K562 (cell line): ENCODE measurements at regions not wholly inside any gene's neighbourhood (a gene's known extent, or its start where the extent isn't known, plus 50 kb on each side); places are given as distances from the start of the nearest gene placed in this dataset.

Experiments used
- ATAC-seq: fragments of 200-7000 bp; cut with Tn5 transposase; 3 replicates; pipeline ENCODE4 v1.9.1; 2020; ENCODE audit warnings: moderate library complexity
- BruUV-seq: library from RNA; stranded (reverse); fragments of 400-500 nt; replicated peaks from 2 replicates; lab custom pipeline; 2021; lab: Mats Ljungman, UMichigan
- CTCF ChIA-PET: fragments of 300-600 bp; formaldehyde crosslinking; extraction: SDS; loops from one replicate; lab custom pipeline; 2021; ENCODE audit warnings: low intra/inter-chr PET ratio; lab: Yijun Ruan, JAX
- POLR2A ChIA-PET: fragments of 300-600, 350-650 bp; sonication (Branson Sonifier 250); formaldehyde crosslinking; extraction: SDS; loops from one replicate; lab custom pipeline; 2021; ENCODE audit warnings: antibody characterized with exemption, inconsistent platforms; lab: Yijun Ruan, JAX
- DNase-seq, 4 experiments: peaks; one replicate each; pipeline versions ENCODE4 v3.0.0 to v3.0.0-alpha.2; 2011 to 2018; ENCODE audit warnings: low spot score in 3 of 4, mixed read lengths in 3 of 4; ENCODE audit errors: extremely low read depth in 1 of 4
- FAIRE-seq: peaks from 2 replicates; lab custom pipeline; 2011; peaks lifted over from hg19 to GRCh38; lab: Jason Lieb, UNC
- H2AFZ ChIP-seq: 2 replicates; pipeline ENCODE4 v1.6.0; 2011; ENCODE audit warnings: low read depth, low read length, control low read depth, inconsistent platforms
- H3K27ac ChIP-seq: fragments of 200-600 bp; 3 replicates; pipeline ENCODE4 v1.8.0; 2011; ENCODE audit warnings: low read depth, mild to moderate bottlenecking, control low read depth, inconsistent platforms, low read length, moderate library complexity, mixed read lengths; ENCODE audit errors: extremely low read depth
- H3K27me3 ChIP-seq, 2 experiments: fragments of 300-600 bp in 1 of 2; 2 replicates in 1 of 2; 3 replicates in 1 of 2; pipeline versions ENCODE4 v1.6.0 to v1.8.0; 2011; ENCODE audit warnings: inconsistent platforms in 2 of 2, low read length in 2 of 2, mild to moderate bottlenecking in 1 of 2, mixed read lengths in 1 of 2, moderate library complexity in 1 of 2; ENCODE audit not compliant: control insufficient read depth in 2 of 2, insufficient read depth in 2 of 2
- H3K36me3 ChIP-seq: fragments of 300-600 bp; 3 replicates; pipeline ENCODE4 v1.8.0; 2011; ENCODE audit warnings: mild to moderate bottlenecking, low read length, inconsistent platforms; ENCODE audit not compliant: control insufficient read depth, insufficient read depth
- H3K4me1 ChIP-seq, 2 experiments: fragments of 200-600 bp in 1 of 2; replicated peaks in 1 of 2; 2 replicates in 1 of 2; 3 replicates in 1 of 2; pipeline versions ENCODE4 v1.5.1 to v1.8.0; 2011; ENCODE audit warnings: inconsistent platforms in 2 of 2, low read length in 2 of 2, mild to moderate bottlenecking in 1 of 2, mixed read lengths in 1 of 2, moderate library complexity in 1 of 2; ENCODE audit not compliant: control insufficient read depth in 2 of 2, insufficient read depth in 2 of 2
- H3K4me2 ChIP-seq: 2 replicates; pipeline ENCODE4 v1.6.1; 2011; ENCODE audit warnings: low read length, control low read depth, inconsistent platforms, mixed read lengths; ENCODE audit not compliant: insufficient read depth
- H3K4me3 ChIP-seq: fragments of 200-600 bp; sonication (generic), shearing (Covaris generic); 2 replicates; pipeline ENCODE4 v1.5.1; 2016; ENCODE audit warnings: control low read depth, inconsistent platforms
- H3K79me2 ChIP-seq: fragments of 200-600 bp; 3 replicates; pipeline ENCODE4 v1.8.0; 2011; ENCODE audit warnings: low read length, inconsistent platforms; ENCODE audit not compliant: control insufficient read depth, insufficient read depth
- H3K9ac ChIP-seq, 2 experiments: 2 replicates each; pipeline versions ENCODE4 v1.6.0 to v1.6.1; 2011; ENCODE audit warnings: low read depth in 2 of 2, low read length in 2 of 2, control low read depth in 1 of 2, inconsistent platforms in 1 of 2, mild to moderate bottlenecking in 1 of 2, mixed read lengths in 1 of 2; ENCODE audit not compliant: insufficient read depth in 1 of 2
- H3K9me1 ChIP-seq: one replicate; pipeline ENCODE4 v1.6.0; 2011; ENCODE audit warnings: inconsistent platforms, mild to moderate bottlenecking, low read length, moderate library complexity; ENCODE audit not compliant: control insufficient read depth, insufficient read depth
- H3K9me3 ChIP-seq: replicated peaks from 2 replicates; pipeline ENCODE4 v1.5.1; 2011; ENCODE audit warnings: low read depth, low read length, inconsistent platforms; ENCODE audit not compliant: control insufficient read depth, insufficient read depth
- H4K20me1 ChIP-seq: replicated peaks from 2 replicates; pipeline ENCODE4 v1.6.1; 2011; ENCODE audit warnings: low read length, inconsistent platforms, mixed read lengths; ENCODE audit not compliant: control insufficient read depth, insufficient read depth
- BACH1 ChIP-seq: fragments of 200-800 bp; sonication (Bioruptor generic); IDR thresholded peaks from 2 replicates; pipeline ENCODE4 v1.6.1; 2016; ENCODE audit warnings: missing genetic modification characterization, missing compliant biosample characterization
- CSDE1 ChIP-seq, 2 experiments: fragments of 450-650 bp; IDR thresholded peaks; 2 replicates each; pipeline ENCODE4 v1.6.1; 2016; ENCODE audit warnings: mild to moderate bottlenecking in 1 of 2
- ELK1 ChIP-seq: sonication (generic); formaldehyde crosslinking; IDR thresholded peaks from 2 replicates; pipeline ENCODE4 v1.8.1; 2022; ENCODE audit warnings: missing genetic modification reagents
- EWSR1 ChIP-seq: fragments of 450-650 bp; IDR thresholded peaks from 2 replicates; pipeline ENCODE4 v1.6.1; 2018; ENCODE audit warnings: borderline replicate concordance, mild to moderate bottlenecking, low read depth, moderate library complexity; ENCODE audit not compliant: partially characterized antibody
- FOXP4 ChIP-seq: sonication (generic); formaldehyde crosslinking; IDR thresholded peaks from 2 replicates; pipeline ENCODE4 v1.8.0; 2022; ENCODE audit warnings: mild to moderate bottlenecking, missing genetic modification reagents, borderline replicate concordance
- GTF2F1 ChIP-seq: IDR thresholded peaks from 2 replicates; pipeline ENCODE4 v1.6.1; 2011; ENCODE audit warnings: low read depth, low read length, improper control_type of control experiment
- ILK ChIP-seq: fragments of 450-650 bp; IDR thresholded peaks from 2 replicates; pipeline ENCODE4 v1.6.1; 2016; ENCODE audit warnings: missing genetic modification characterization, low read depth, mild to moderate bottlenecking, missing compliant biosample characterization, moderate library complexity, borderline replicate concordance
- MAZ ChIP-seq, 2 experiments: fragments of 450-650 bp in 1 of 2; sonication (generic) in 1 of 2; formaldehyde crosslinking; IDR thresholded peaks in 1 of 2; conservative IDR thresholded peaks in 1 of 2; 2 replicates each; pipeline versions ENCODE4 v1.4.0 to v1.5.0; 2020; ENCODE audit warnings: mild to moderate bottlenecking in 1 of 2, missing genetic modification reagents in 1 of 2
- MBD2 ChIP-seq: sonication (generic); IDR thresholded peaks from 2 replicates; pipeline ENCODE4 v1.6.1; 2016; ENCODE audit warnings: low read depth, borderline replicate concordance
- MTA3 ChIP-seq: fragments of 450-650 bp; formaldehyde crosslinking; IDR thresholded peaks from 2 replicates; pipeline ENCODE4 v1.6.1; 2017; ENCODE audit warnings: mild to moderate bottlenecking, borderline replicate concordance
- SMARCA5 ChIP-seq: fragments of 450-650 bp; IDR thresholded peaks from 2 replicates; pipeline ENCODE4 v1.6.1; 2016
- TAF9B ChIP-seq: fragments of 450-650 bp; IDR thresholded peaks from 2 replicates; pipeline ENCODE4 v1.6.1; 2018; ENCODE audit warnings: mild to moderate bottlenecking; ENCODE audit not compliant: partially characterized antibody
- TAL1 ChIP-seq: fragments of 450-650 bp; IDR thresholded peaks from 2 replicates; pipeline ENCODE4 v1.6.1; 2016; ENCODE audit warnings: mild to moderate bottlenecking
- TEAD2 ChIP-seq: fragments of 450-650 bp; IDR thresholded peaks from 2 replicates; pipeline ENCODE4 v1.6.1; 2016; ENCODE audit warnings: missing genetic modification characterization, control low read depth, missing compliant biosample characterization
- TSC22D4 ChIP-seq: fragments of 450-650 bp; IDR thresholded peaks from 2 replicates; pipeline ENCODE4 v1.6.1; 2016; ENCODE audit warnings: missing genetic modification characterization, missing biosample characterization, control low read depth
- ZFPM2 ChIP-seq: fragments of 250-450 bp; sonication (Bioruptor Pico); IDR thresholded peaks from 2 replicates; pipeline ENCODE4 v1.5.1; 2022; ENCODE audit warnings: mild to moderate bottlenecking
- ZKSCAN8 ChIP-seq: fragments of 200-800 bp; sonication (Bioruptor generic); IDR thresholded peaks from 2 replicates; pipeline ENCODE4 v1.6.1; 2016; ENCODE audit warnings: missing genetic modification characterization, missing compliant biosample characterization
- ZNF274 ChIP-seq: IDR thresholded peaks from 2 replicates; pipeline ENCODE4 v1.6.1; 2011; ENCODE audit warnings: low read depth, mild to moderate bottlenecking, low read length, moderate library complexity, borderline replicate concordance
- ZNF77 ChIP-seq: fragments of 250-450 bp; sonication (Bioruptor Pico); IDR thresholded peaks from 2 replicates; pipeline ENCODE4 v1.5.0; 2020
- ZNF830 ChIP-seq: fragments of 250-450 bp; sonication (Bioruptor Pico); IDR thresholded peaks from 2 replicates; pipeline ENCODE4 v1.5.0; 2021; ENCODE audit warnings: mild to moderate bottlenecking
- in situ Hi-C: fragments of 300-500 bp; cut with MboI; formaldehyde crosslinking; loops from 4 replicates; pipeline ENCODE4 v1.15.0; 2018; ENCODE audit warnings: inconsistent platforms, mixed read lengths
- intact Hi-C: fragments of 100-400 bp; cut with micrococcal nuclease; formaldehyde crosslinking; loops from 2 replicates; pipeline ENCODE4 v1.14.2; 2022
- TF ChIP-seq, protein P1 (sequence below): fragments of 250-450 bp; sonication (Bioruptor Pico); IDR thresholded peaks from 2 replicates; pipeline ENCODE4 v1.4.0; 2020; ENCODE audit warnings: borderline replicate concordance

DNA sequence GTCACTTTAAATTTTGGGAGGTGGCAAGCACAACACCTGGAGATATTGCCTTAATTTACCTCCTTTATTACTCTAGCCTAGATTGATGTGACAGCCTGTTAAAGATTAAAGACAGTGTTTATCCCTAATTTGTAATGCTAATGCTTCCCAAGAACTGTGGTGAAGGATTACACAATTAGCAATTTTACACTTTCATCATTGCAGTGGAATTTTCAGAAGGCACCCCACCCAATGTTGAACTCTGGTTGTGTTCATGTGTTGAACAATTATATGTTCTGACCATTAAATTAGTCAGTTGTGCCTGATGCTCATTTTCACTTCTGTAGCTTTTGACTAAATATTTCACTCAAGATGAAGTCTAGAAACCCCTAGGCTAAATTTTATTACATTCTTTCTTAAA is 317.1 kb upstream of the CWC22 start (continued):
- TF ChIP-seq MAZ (CRISPR knock-in tag; conservative IDR thresholded peaks at IDR 0.05 in 1 of 2, IDR thresholded peaks at IDR 0.05 in 1 of 2) (no peak), EWSR1 (no peak), TAL1 (no peak), MBD2 (no peak), ZKSCAN8 (CRISPR knock-in tag) (no peak), ILK (tag) (no peak)

DNA sequence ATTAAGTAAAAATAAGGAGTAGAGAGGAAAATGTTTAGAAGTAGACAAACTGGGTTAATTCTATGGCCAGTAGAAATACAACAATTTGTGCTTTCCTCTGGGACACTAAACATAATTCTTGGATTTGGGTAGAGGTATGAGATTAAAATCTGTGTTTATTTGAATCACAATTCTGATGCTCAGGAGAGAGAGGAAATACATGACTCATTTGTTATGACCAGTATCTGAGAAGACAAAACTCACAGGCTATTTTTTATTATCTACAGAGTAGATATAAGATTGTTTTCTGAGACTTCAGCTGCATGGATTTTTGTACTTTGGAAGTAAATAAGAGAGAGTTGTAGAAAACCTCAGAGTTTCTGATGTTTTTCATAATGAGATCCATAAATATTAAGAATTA is 315.7 kb upstream of the CWC22 start:
- no TSS peak for BruUV-seq
- Histone ChIP-seq H4K20me1 (no peaks in the 10 kb centered on the region), H3K9me1 (no peaks in the 10 kb centered on the region), H3K79me2 (no peaks in the 10 kb centered on the region), H3K9me3 (no peaks in the 10 kb centered on the region; the same call in 1 of the 2 replicates), H3K27me3 (no peaks in the 10 kb centered on the region), H3K4me2 (no peak overlapping the region), H3K4me1 (no peaks in the 10 kb centered on the region), H3K27ac (no peak overlapping the region), H3K4me3 (no peak overlapping the region), H3K36me3 (no peaks in the 10 kb centered on the region), H2AFZ (no peak overlapping the region), H3K9ac (no peak overlapping the region)
- no peak for ATAC-seq
- ChIA-PET POLR2A (no interaction called here), CTCF (no interaction called here)
- in situ Hi-C loops (loop anchor here (10.0 kb wide), 1 partner anchor 1468 kb away; no protein-coding TSS in a partner anchor), intact Hi-C loops (no loop called here)
- no peak for DNase-seq
- FAIRE-seq, result no peak
- TF ChIP-seq ZNF830 (no peak), ZFPM2 (CRISPR knock-in tag) (no peak), CSDE1 (IDR thresholded peaks at IDR 0.05) (no peak), TSC22D4 (no peak), SMARCA5 (no peak), MTA3 (no peak), BACH1 (tag) (no peak), ZNF77 (CRISPR knock-in tag) (no peak), GTF2F1 (no peak), ZNF274 (no peak), FOXP4 (CRISPR knock-in tag) (no peak), ELK1 (CRISPR knock-in tag) (no peak), TEAD2 (tag) (no peak), TAF9B (no peak)
- TF ChIP-seq, protein P1, sequence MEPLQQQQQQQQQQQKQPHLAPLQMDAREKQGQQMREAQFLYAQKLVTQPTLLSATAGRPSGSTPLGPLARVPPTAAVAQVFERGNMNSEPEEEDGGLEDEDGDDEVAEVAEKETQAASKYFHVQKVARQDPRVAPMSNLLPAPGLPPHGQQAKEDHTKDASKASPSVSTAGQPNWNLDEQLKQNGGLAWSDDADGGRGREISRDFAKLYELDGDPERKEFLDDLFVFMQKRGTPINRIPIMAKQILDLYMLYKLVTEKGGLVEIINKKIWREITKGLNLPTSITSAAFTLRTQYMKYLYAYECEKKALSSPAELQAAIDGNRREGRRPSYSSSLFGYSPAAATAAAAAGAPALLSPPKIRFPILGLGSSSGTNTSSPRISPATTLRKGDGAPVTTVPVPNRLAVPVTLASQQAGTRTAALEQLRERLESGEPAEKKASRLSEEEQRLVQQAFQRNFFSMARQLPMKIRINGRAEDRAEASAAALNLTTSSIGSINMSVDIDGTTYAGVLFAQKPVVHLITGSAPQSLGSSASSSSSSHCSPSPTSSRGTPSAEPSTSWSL, result no peak
